Pancreas (tissue), 10 donors: ENCODE measurements at regions not wholly inside any gene's neighbourhood (a gene's known extent, or its start where the extent isn't known, plus 50 kb on each side); places are given as distances from the start of the nearest gene placed in this dataset.
A peak's percentile ranks its signal among the peaks of the same experiment; 100 is the strongest.
"Not testable (repeated sequence)": the region's sequence is repeated elsewhere in the genome, so short reads cannot be mapped to it uniquely, and the experiment has no call there.

Experiments
- ATAC-seq, 4 donors: fragments of 200-7000 bp; cut with Tn5 transposase; one replicate each; pipeline versions ENCODE4 v1.8.0 to v1.9.1; 2020; ENCODE audit warnings: mild to moderate bottlenecking in 4 of 4, moderate library complexity in 4 of 4
- DNase-seq, 6 donors: peaks; one replicate each; pipeline ENCODE4 v3.0.0-alpha.2; 2020
- FAIRE-seq: peaks from 2 replicates; lab custom pipeline; 2012; peaks lifted over from hg19 to GRCh38; lab: Jason Lieb, UNC
- H3K27ac ChIP-seq, 4 donors: fragments of 200-600 bp; sonication (generic); 1 replicate in 3 of 4; 2 replicates in 1 of 4; pipeline versions ENCODE4 v1.5.0 to v1.8.0; 2020
- H3K27me3 ChIP-seq, 4 donors: fragments of 200-600 bp; one replicate each; pipeline ENCODE4 v1.8.0; 2021
- H3K36me3 ChIP-seq, 3 donors: fragments of 200-600 bp; sonication (generic) in 1 of 3; one replicate each; pipeline versions ENCODE4 v1.5.0 to v1.8.0; 2020 to 2021
- H3K4me1 ChIP-seq, 3 donors: fragments of 200-600 bp; one replicate each; pipeline ENCODE4 v1.8.0; 2021
- H3K4me3 ChIP-seq, 4 donors: fragments of 200-600 bp; sonication (generic) in 2 of 4; one replicate each; pipeline versions ENCODE4 v1.5.0 to v1.8.0; 2020 to 2021
- H3K9me3 ChIP-seq, 4 donors: fragments of 200-600 bp; one replicate each; pipeline ENCODE4 v1.8.0; 2021
- CTCF ChIP-seq, 4 donors: fragments of 200-600 bp; sonication (generic) in 3 of 4; IDR thresholded peaks; one replicate each; pipeline versions ENCODE4 v1.5.0 to v1.8.0; 2021; ENCODE audit warnings: antibody characterized with exemption in 4 of 4
- WGBS, 2 donors: extraction: QIAGEN DNeasy Blood & Tissue Kit; methylation state at CpG; one replicate each; pipeline ENCODE4 v1.1.7; 2013; 5-methylcytosine and 5-hydroxymethylcytosine counted together
- intact Hi-C, 3 donors: fragments of 100-400 bp; cut with DNase I; formaldehyde crosslinking; loops; one replicate each; pipeline versions ENCODE4 v1.11.1 to v1.14.2; 2022
- donor health status: healthy with polysubstance abuse.
- donor health status: DM: no; HTN: no; CAD: no; lungs with moderate emphysema.
- donor health status: DM: no; HTN: no; CAD: no.
- donor health status: control.
- donor health status: control.
- donor health status: Bipolar disorder and iron deficiency.
- donor health status: DM: yes; HTN: yes; CAD: no.
- donor health status: DM: no; HTN: no; CAD: no.
- donor health status: DM: no; HTN: no; CAD: no.
- donor health status: DM: yes; HTN: yes; CAD: no.

DNA sequence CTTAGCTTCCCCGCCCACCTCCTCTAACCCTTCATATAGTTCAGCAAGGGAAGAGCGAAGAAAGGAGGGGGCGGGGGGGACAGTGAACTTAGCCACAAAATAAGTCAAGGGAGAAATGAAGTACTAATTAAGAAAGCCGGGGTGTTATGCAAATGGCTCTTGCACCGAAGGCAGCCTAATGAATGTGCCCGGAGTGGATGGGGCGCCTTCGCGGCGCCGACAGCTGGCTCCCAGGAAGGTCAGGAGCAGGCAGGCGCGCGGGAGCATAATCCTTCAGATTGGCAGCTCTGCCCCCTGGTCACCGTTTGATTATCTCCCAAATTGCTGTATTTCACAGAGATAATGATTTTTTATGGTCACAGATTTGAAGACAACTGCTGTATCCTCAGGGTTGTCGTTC lies 395.1 kb downstream of the TFAP2B start:
- H3K4me1 ChIP-seq = no peaks in the 10 kb centered on the region
- H3K36me3 ChIP-seq = no peaks in the 10 kb centered on the region
- H3K27me3 ChIP-seq = peaks cover 0 to 5% (median 0%) of the 10 kb centered on the region in 4 donors
- ATAC-seq (no peak), DNase-seq (peak in 2 of 6 donors; percentile 13 to 39), FAIRE-seq (no peak)
- no peaks in the 10 kb centered on the region for H3K9me3 ChIP-seq
- no peak overlapping the region for H3K27ac ChIP-seq
- intact Hi-C loops = no loop called here
- H3K4me3 ChIP-seq = no peak overlapping the region
- WGBS, 2 donors = 18 to 19% methylated on average over 16 of the region's 16 CpGs
- TF ChIP-seq CTCF (IDR thresholded peaks at IDR 0.05) = no peak

GRCh38 chr6:51214442-51214841 lies 395.8 kb downstream of the TFAP2B start:
- 31 to 43% methylated on average over 4 of the region's 4 CpGs for WGBS, 2 donors

DNA sequence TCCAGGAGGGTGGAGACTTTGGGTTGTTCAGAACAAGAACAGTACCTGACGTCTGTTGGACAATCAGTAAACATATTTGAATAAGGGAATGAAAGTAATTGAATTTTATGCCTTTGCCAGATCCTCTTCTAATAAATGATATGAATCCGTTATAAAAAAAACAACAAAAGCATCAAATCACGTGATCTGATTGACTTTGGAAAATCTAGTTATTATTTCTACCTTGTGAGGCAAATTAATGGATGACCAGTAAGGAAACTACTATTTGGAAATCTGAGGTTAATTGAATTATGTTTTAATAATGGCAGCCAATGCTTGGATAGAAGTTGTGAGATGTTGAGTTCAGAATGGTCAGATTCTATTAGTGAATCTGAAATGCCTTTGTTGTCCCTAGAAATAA lies 399.5 kb downstream of the TFAP2B start:
- H3K27me3 ChIP-seq = peaks cover 0 to 9% (median 0%) of the 10 kb centered on the region in 4 donors
- no peak overlapping the region for H3K27ac ChIP-seq
- no peaks in the 10 kb centered on the region for H3K4me1 ChIP-seq
- ATAC-seq (no peak), FAIRE-seq (no peak), DNase-seq (no peak)
- no peak for TF ChIP-seq CTCF (IDR thresholded peaks at IDR 0.05)
- 51 to 64% methylated on average over 3 of the region's 3 CpGs for WGBS, 2 donors
- H3K9me3 ChIP-seq = no peaks in the 10 kb centered on the region
- intact Hi-C loops = no loop called here
- no peaks in the 10 kb centered on the region for H3K36me3 ChIP-seq
- H3K4me3 ChIP-seq = no peak overlapping the region

More at GRCh38 chr6:51214442-51214841, 395.8 kb downstream of the TFAP2B start:
- DNase-seq = no peak
- H3K27ac ChIP-seq = no peak overlapping the region
- no peak for TF ChIP-seq CTCF (IDR thresholded peaks at IDR 0.05)
- FAIRE-seq = no peak
- H3K9me3 ChIP-seq = no peaks in the 10 kb centered on the region
- H3K27me3 ChIP-seq = peaks cover 0 to 5% (median 0%) of the 10 kb centered on the region in 4 donors
- H3K4me1 ChIP-seq = no peaks in the 10 kb centered on the region
- intact Hi-C loops = no loop called here
- H3K4me3 ChIP-seq = no peak overlapping the region
- ATAC-seq = no peak
- no peaks in the 10 kb centered on the region for H3K36me3 ChIP-seq

- H3K36me3 ChIP-seq, intact Hi-C loops: not testable (repeated sequence)
Observed at GRCh38 chr6:51224580-51225240, 406.0 kb downstream of the TFAP2B start.

DNA sequence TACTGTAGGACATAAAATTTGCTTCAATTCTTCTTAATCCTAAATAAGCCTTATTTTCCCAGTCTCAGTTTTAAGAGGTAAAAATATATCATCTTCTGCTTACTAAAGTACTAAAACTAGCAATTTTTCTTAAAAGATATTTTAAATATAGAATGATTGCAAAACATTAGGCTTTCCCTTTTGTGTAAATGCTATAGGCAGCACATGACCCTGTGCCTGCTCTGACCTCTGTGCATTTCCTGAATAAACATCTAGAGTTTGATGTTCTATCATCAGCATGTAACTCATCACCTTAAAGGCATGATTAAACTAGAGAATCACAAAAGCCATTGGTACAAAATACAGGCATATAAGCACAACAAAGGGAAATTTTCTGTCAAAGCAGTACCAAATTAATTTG lies 422.7 kb downstream of the TFAP2B start:
- no peak for FAIRE-seq

More at GRCh38 chr6:51224580-51225240, 406.0 kb downstream of the TFAP2B start:
- WGBS, 2 donors = 61 to 69% methylated on average over 19 of the region's 19 CpGs
- H3K4me1 ChIP-seq, H3K9me3 ChIP-seq, ATAC-seq, FAIRE-seq, H3K27me3 ChIP-seq, H3K27ac ChIP-seq, H3K4me3 ChIP-seq: not testable (repeated sequence)
- DNase-seq = peak in 1 of 6 donors; percentile 26

More for the DNA sequence above, 422.7 kb downstream of the TFAP2B start:
- no peaks in the 10 kb centered on the region for H3K27me3 ChIP-seq
- no peak overlapping the region for H3K27ac ChIP-seq
- no peak overlapping the region for H3K4me3 ChIP-seq
- H3K36me3 ChIP-seq = no peaks in the 10 kb centered on the region
- no peaks in the 10 kb centered on the region for H3K4me1 ChIP-seq
- DNase-seq (no peak), ATAC-seq (no peak)
- intact Hi-C loops = no loop called here
- H3K9me3 ChIP-seq = no peaks in the 10 kb centered on the region
- no peak for TF ChIP-seq CTCF (IDR thresholded peaks at IDR 0.05)
